GM23338 (cell line): ENCODE measurements at regions not wholly inside any gene's neighbourhood (a gene's known extent, or its start where the extent isn't known, plus 50 kb on each side); places are given as distances from the start of the nearest gene placed in this dataset.

Source experiments
- ATAC-seq: fragments of 200-7000 bp; cut with Tn5 transposase; 3 replicates; pipeline ENCODE4 v1.9.1; 2020
- DNase-seq: peaks from one replicate; pipeline ENCODE4 v3.0.0-alpha.2; 2015; ENCODE audit warnings: low spot score
- H2AFZ ChIP-seq: fragments of 200-600 bp; sonication (generic); 2 replicates; pipeline ENCODE4 v1.8.0; 2016; ENCODE audit warnings: antibody characterized with exemption, mild to moderate bottlenecking, moderate library complexity
- H3F3A ChIP-seq: fragments of 200-600 bp; sonication (generic); replicated peaks from 2 replicates; pipeline ENCODE4 v1.8.0; 2017; ENCODE audit warnings: antibody characterized with exemption, mixed run types, low read depth
- H3K27ac ChIP-seq: fragments of 200-600 bp; sonication (generic); 2 replicates; pipeline ENCODE4 v1.6.1; 2016; ENCODE audit warnings: low read depth
- H3K27me3 ChIP-seq: fragments of 200-600 bp; sonication (generic); 2 replicates; pipeline ENCODE4 v1.8.0; 2016; ENCODE audit warnings: mild to moderate bottlenecking, mixed run types, moderate library complexity; ENCODE audit not compliant: insufficient read depth
- H3K36me3 ChIP-seq: fragments of 200-600 bp; sonication (generic); 2 replicates; pipeline ENCODE4 v1.8.0; 2016; ENCODE audit warnings: mild to moderate bottlenecking; ENCODE audit not compliant: insufficient read depth
- H3K4me1 ChIP-seq: fragments of 200-600 bp; sonication (generic); 2 replicates; pipeline ENCODE4 v1.8.0; 2016; ENCODE audit warnings: mild to moderate bottlenecking, moderate library complexity; ENCODE audit not compliant: insufficient read depth
- H3K4me2 ChIP-seq: fragments of 200-600 bp; sonication (generic); 2 replicates; pipeline ENCODE4 v1.7.1; 2017; ENCODE audit warnings: mixed run types
- H3K4me3 ChIP-seq: fragments of 200-600 bp; sonication (generic); 2 replicates; pipeline ENCODE4 v1.6.1; 2016; ENCODE audit warnings: mixed run types
- H3K79me2 ChIP-seq: fragments of 200-600 bp; sonication (generic); replicated peaks from 2 replicates; pipeline ENCODE4 v1.8.0; 2017; ENCODE audit warnings: mild to moderate bottlenecking; ENCODE audit not compliant: insufficient read depth
- H3K9me2 ChIP-seq: fragments of 200-600 bp; sonication (generic); 2 replicates; pipeline ENCODE4 v1.8.0; 2017; ENCODE audit not compliant: insufficient read depth
- H4K20me1 ChIP-seq: fragments of 200-600 bp; sonication (generic); replicated peaks from 2 replicates; pipeline ENCODE4 v1.8.0; 2017; ENCODE audit warnings: mild to moderate bottlenecking; ENCODE audit not compliant: insufficient read depth
- H3K27ac Mint-ChIP-seq: 2 replicates; pipeline ENCODE4 v1.8.0; 2020; ENCODE audit warnings: inconsistent platforms, mild to moderate bottlenecking, moderate library complexity, mixed read lengths
- H3K27me3 Mint-ChIP-seq: 3 replicates; pipeline ENCODE4 v1.8.0; 2022; ENCODE audit warnings: low read depth, mild to moderate bottlenecking, moderate library complexity, mixed read lengths, inconsistent platforms; ENCODE audit not compliant: insufficient read depth, poor library complexity
- H3K36me3 Mint-ChIP-seq: 3 replicates; pipeline ENCODE4 v1.8.0; 2021; ENCODE audit warnings: low read depth, mild to moderate bottlenecking, inconsistent platforms, moderate library complexity, mixed read lengths
- H3K4me1 Mint-ChIP-seq: 3 replicates; pipeline ENCODE4 v1.8.0; 2020; ENCODE audit warnings: mild to moderate bottlenecking, inconsistent platforms, mixed read lengths
- H3K4me3 Mint-ChIP-seq: 3 replicates; pipeline ENCODE4 v1.8.0; 2021; ENCODE audit warnings: moderate library complexity, mild to moderate bottlenecking, inconsistent platforms, mixed read lengths
- H3K9me3 Mint-ChIP-seq: 3 replicates; pipeline ENCODE4 v1.8.0; 2020; ENCODE audit warnings: moderate library complexity, mild to moderate bottlenecking, inconsistent platforms, mixed read lengths
- CREB1 ChIP-seq: fragments of 250-450 bp; sonication (Bioruptor Pico); IDR thresholded peaks from 2 replicates; pipeline ENCODE4 v1.5.0; 2020; ENCODE audit warnings: low read depth, mild to moderate bottlenecking, moderate library complexity
- EZH2 ChIP-seq: fragments of 200-600 bp; sonication (generic); IDR thresholded peaks from one replicate; pipeline ENCODE4 v1.8.0; 2017; ENCODE audit warnings: antibody characterized with exemption, mild to moderate bottlenecking, low read depth; ENCODE audit not compliant: unreplicated experiment
- EZH2phosphoT487 ChIP-seq: fragments of 200-600 bp; sonication (generic); IDR thresholded peaks from one replicate; pipeline ENCODE4 v1.8.1; 2018; ENCODE audit warnings: antibody characterized with exemption; ENCODE audit not compliant: unreplicated experiment
- JUNB ChIP-seq: IDR thresholded peaks from one replicate; pipeline ENCODE4 v1.6.1; 2016; ENCODE audit warnings: antibody characterized with exemption; ENCODE audit not compliant: unreplicated experiment
- NANOG ChIP-seq: IDR thresholded peaks from 2 replicates; pipeline ENCODE4 v1.6.1; 2016; ENCODE audit warnings: antibody characterized with exemption, borderline replicate concordance
- POLR2AphosphoS5 ChIP-seq: IDR thresholded peaks from 2 replicates; pipeline ENCODE4 v1.6.1; 2016; ENCODE audit warnings: antibody characterized with exemption, low read depth
- STAT1 ChIP-seq: IDR thresholded peaks from one replicate; pipeline ENCODE4 v1.6.1; 2016; ENCODE audit warnings: antibody characterized with exemption; ENCODE audit not compliant: unreplicated experiment
- ZNF114 ChIP-seq: fragments of 250-450 bp; sonication (Bioruptor Pico); IDR thresholded peaks from 2 replicates; pipeline ENCODE4 v1.5.0; 2020; ENCODE audit warnings: mild to moderate bottlenecking, moderate library complexity
- ZNF331 ChIP-seq: fragments of 250-450 bp; sonication (Bioruptor Pico); IDR thresholded peaks from 2 replicates; pipeline ENCODE4 v1.5.0; 2020; ENCODE audit warnings: low read depth, mild to moderate bottlenecking, moderate library complexity
- TF ChIP-seq, protein P1 (sequence below): fragments of 250-450 bp; sonication (Bioruptor Pico); IDR thresholded peaks from 2 replicates; pipeline ENCODE4 v1.5.0; 2020; ENCODE audit warnings: mild to moderate bottlenecking, moderate library complexity
- TF ChIP-seq, protein P2 (sequence below), 2 experiments: fragments of 200-600 bp in 1 of 2; sonication (generic) in 1 of 2; conservative IDR thresholded peaks; 2 replicates each; pipeline versions ENCODE4 v1.5.1 to v1.6.1; 2016 to 2017; ENCODE audit warnings: antibody characterized with exemption in 2 of 2, low read depth in 2 of 2, mild to moderate bottlenecking in 2 of 2, moderate library complexity in 1 of 2
- TF ChIP-seq, protein P3 (sequence below): IDR thresholded peaks from one replicate; pipeline ENCODE4 v1.6.1; 2018; ENCODE audit warnings: antibody characterized with exemption; ENCODE audit not compliant: unreplicated experiment
- TF ChIP-seq, protein P4 (sequence below): IDR thresholded peaks from 2 replicates; pipeline ENCODE4 v1.6.1; 2016; ENCODE audit warnings: antibody characterized with exemption

DNA sequence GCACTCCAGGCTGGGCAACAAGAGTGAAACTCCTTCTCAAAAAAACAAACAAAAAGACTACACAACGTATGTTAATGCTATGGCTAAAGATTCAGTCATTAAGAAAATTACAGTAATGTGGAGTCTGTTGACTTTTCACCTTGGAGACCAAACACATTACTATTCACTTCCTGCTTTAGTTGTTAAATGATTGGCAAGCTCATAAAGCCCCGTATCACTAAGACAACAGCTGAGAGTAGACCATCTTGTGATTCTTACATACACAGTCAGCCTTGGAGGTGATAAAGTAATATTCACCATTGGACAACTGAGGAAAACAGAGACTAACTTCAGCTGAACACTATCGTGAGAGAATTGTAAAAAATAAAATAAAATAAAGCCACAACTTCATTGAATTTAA lies 86.5 kb downstream of the KCTD12 start:
- no peaks in the 10 kb centered on the region for H3K9me3 Mint-ChIP-seq

More for the DNA sequence above, 86.5 kb downstream of the KCTD12 start:
- Histone ChIP-seq H3K27ac (no peak overlapping the region), H4K20me1 (no peaks in the 10 kb centered on the region), H2AFZ (no peak overlapping the region), H3K36me3 (no peaks in the 10 kb centered on the region), H3K27me3 (no peaks in the 10 kb centered on the region), H3K4me2 (no peak overlapping the region), H3F3A (no peaks in the 10 kb centered on the region), H3K9me2 (no peaks in the 10 kb centered on the region), H3K79me2 (no peaks in the 10 kb centered on the region), H3K4me1 (no peaks in the 10 kb centered on the region), H3K4me3 (no peak overlapping the region)
- TF ChIP-seq, protein P1, sequence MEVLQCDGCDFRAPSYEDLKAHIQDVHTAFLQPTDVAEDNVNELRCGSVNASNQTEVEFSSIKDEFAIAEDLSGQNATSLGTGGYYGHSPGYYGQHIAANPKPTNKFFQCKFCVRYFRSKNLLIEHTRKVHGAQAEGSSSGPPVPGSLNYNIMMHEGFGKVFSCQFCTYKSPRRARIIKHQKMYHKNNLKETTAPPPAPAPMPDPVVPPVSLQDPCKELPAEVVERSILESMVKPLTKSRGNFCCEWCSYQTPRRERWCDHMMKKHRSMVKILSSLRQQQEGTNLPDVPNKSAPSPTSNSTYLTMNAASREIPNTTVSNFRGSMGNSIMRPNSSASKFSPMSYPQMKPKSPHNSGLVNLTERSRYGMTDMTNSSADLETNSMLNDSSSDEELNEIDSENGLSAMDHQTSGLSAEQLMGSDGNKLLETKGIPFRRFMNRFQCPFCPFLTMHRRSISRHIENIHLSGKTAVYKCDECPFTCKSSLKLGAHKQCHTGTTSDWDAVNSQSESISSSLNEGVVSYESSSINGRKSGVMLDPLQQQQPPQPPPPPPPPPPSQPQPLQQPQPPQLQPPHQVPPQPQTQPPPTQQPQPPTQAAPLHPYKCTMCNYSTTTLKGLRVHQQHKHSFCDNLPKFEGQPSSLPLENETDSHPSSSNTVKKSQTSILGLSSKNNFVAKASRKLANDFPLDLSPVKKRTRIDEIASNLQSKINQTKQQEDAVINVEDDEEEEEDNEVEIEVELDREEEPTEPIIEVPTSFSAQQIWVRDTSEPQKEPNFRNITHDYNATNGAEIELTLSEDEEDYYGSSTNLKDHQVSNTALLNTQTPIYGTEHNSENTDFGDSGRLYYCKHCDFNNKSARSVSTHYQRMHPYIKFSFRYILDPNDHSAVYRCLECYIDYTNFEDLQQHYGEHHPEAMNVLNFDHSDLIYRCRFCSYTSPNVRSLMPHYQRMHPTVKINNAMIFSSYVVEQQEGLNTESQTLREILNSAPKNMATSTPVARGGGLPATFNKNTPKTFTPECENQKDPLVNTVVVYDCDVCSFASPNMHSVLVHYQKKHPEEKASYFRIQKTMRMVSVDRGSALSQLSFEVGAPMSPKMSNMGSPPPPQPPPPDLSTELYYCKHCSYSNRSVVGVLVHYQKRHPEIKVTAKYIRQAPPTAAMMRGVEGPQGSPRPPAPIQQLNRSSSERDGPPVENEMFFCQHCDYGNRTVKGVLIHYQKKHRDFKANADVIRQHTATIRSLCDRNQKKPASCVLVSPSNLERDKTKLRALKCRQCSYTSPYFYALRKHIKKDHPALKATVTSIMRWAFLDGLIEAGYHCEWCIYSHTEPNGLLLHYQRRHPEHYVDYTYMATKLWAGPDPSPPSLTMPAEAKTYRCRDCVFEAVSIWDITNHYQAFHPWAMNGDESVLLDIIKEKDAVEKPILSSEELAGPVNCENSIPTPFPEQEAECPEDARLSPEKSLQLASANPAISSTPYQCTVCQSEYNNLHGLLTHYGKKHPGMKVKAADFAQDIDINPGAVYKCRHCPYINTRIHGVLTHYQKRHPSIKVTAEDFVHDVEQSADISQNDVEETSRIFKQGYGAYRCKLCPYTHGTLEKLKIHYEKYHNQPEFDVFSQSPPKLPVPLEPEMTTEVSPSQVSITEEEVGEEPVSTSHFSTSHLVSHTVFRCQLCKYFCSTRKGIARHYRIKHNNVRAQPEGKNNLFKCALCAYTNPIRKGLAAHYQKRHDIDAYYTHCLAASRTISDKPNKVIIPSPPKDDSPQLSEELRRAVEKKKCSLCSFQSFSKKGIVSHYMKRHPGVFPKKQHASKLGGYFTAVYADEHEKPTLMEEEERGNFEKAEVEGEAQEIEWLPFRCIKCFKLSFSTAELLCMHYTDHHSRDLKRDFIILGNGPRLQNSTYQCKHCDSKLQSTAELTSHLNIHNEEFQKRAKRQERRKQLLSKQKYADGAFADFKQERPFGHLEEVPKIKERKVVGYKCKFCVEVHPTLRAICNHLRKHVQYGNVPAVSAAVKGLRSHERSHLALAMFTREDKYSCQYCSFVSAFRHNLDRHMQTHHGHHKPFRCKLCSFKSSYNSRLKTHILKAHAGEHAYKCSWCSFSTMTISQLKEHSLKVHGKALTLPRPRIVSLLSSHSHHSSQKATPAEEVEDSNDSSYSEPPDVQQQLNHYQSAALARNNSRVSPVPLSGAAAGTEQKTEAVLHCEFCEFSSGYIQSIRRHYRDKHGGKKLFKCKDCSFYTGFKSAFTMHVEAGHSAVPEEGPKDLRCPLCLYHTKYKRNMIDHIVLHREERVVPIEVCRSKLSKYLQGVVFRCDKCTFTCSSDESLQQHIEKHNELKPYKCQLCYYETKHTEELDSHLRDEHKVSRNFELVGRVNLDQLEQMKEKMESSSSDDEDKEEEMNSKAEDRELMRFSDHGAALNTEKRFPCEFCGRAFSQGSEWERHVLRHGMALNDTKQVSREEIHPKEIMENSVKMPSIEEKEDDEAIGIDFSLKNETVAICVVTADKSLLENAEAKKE (CRISPR knock-in tag), result no peak
- TF ChIP-seq, protein P2, sequence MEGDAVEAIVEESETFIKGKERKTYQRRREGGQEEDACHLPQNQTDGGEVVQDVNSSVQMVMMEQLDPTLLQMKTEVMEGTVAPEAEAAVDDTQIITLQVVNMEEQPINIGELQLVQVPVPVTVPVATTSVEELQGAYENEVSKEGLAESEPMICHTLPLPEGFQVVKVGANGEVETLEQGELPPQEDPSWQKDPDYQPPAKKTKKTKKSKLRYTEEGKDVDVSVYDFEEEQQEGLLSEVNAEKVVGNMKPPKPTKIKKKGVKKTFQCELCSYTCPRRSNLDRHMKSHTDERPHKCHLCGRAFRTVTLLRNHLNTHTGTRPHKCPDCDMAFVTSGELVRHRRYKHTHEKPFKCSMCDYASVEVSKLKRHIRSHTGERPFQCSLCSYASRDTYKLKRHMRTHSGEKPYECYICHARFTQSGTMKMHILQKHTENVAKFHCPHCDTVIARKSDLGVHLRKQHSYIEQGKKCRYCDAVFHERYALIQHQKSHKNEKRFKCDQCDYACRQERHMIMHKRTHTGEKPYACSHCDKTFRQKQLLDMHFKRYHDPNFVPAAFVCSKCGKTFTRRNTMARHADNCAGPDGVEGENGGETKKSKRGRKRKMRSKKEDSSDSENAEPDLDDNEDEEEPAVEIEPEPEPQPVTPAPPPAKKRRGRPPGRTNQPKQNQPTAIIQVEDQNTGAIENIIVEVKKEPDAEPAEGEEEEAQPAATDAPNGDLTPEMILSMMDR (conservative IDR thresholded peaks at IDR 0.05; ENCODE audit: low read depth in 2 of 2), result no peak
- TF ChIP-seq NANOG (no peak), POLR2AphosphoS5 (no peak), ZNF114 (CRISPR knock-in tag) (no peak), STAT1 (no peak), EZH2phosphoT487 (no peak), JUNB (no peak), EZH2 (no peak), ZNF331 (no peak), CREB1 (CRISPR knock-in tag) (no peak)
- TF ChIP-seq, protein P3, sequence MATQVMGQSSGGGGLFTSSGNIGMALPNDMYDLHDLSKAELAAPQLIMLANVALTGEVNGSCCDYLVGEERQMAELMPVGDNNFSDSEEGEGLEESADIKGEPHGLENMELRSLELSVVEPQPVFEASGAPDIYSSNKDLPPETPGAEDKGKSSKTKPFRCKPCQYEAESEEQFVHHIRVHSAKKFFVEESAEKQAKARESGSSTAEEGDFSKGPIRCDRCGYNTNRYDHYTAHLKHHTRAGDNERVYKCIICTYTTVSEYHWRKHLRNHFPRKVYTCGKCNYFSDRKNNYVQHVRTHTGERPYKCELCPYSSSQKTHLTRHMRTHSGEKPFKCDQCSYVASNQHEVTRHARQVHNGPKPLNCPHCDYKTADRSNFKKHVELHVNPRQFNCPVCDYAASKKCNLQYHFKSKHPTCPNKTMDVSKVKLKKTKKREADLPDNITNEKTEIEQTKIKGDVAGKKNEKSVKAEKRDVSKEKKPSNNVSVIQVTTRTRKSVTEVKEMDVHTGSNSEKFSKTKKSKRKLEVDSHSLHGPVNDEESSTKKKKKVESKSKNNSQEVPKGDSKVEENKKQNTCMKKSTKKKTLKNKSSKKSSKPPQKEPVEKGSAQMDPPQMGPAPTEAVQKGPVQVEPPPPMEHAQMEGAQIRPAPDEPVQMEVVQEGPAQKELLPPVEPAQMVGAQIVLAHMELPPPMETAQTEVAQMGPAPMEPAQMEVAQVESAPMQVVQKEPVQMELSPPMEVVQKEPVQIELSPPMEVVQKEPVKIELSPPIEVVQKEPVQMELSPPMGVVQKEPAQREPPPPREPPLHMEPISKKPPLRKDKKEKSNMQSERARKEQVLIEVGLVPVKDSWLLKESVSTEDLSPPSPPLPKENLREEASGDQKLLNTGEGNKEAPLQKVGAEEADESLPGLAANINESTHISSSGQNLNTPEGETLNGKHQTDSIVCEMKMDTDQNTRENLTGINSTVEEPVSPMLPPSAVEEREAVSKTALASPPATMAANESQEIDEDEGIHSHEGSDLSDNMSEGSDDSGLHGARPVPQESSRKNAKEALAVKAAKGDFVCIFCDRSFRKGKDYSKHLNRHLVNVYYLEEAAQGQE, result no peak
- TF ChIP-seq, protein P4, sequence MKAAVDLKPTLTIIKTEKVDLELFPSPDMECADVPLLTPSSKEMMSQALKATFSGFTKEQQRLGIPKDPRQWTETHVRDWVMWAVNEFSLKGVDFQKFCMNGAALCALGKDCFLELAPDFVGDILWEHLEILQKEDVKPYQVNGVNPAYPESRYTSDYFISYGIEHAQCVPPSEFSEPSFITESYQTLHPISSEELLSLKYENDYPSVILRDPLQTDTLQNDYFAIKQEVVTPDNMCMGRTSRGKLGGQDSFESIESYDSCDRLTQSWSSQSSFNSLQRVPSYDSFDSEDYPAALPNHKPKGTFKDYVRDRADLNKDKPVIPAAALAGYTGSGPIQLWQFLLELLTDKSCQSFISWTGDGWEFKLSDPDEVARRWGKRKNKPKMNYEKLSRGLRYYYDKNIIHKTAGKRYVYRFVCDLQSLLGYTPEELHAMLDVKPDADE, result no peak
- Mint-ChIP-seq H3K4me1 (peaks cover under 1% of the 10 kb centered on the region; the same call in 2 of the 3 replicates), H3K4me3 (no peak overlapping the region), H3K27me3 (no peaks in the 10 kb centered on the region), H3K36me3 (no peaks in the 10 kb centered on the region), H3K27ac (no peak overlapping the region)
- no peak for ATAC-seq
- DNase-seq, result no peak
